ENCODE measurements at regions not wholly inside any gene's neighbourhood (a gene's known extent, or its start where the extent isn't known, plus 50 kb on each side); places are given as distances from the start of the nearest gene placed in this dataset.

DNA sequence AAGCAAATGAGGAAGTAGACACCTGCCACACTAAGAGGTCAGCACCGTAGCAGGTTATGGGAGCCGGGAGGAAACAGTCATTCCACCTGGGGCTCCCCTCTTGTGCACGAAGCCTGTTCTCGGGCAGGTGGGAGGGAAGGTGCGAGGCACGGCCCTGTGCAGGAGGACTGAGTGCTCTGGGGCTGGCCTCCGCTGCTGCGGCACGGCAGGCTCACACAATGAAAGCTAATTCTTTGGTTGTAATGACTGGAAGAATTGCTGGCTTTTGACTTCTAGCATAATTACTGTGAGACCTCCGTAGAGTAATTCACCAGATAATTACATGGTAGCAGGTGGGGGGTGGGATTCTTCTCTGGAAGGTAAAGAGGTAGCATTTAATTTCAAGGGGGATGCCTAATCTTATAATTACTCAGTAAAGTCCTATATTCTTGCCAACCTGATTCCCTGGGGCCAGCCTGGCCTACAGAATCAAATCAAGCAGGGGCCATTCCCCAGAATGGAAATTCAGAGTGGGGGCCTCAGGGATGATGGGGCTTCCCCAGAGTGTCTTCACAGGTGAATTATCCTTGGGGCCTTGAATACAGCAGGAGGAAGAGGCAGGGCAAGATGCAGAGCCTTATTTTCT lies 129.1 kb downstream of the TPRA1 start:
- Histone ChIP-seq H3K27ac (no peak overlapping the region), H3K4me1 (ENCODE audit: low read depth, poor library complexity, severe bottlenecking) (no peaks in the 10 kb centered on the region), H3K9ac (no peak overlapping the region), H3K79me2 (ENCODE audit: insufficient read depth, low read depth) (no peaks in the 10 kb centered on the region), H3K36me3 (ENCODE audit: insufficient read depth) (no peaks in the 10 kb centered on the region), H3K4me2 (no peak overlapping the region), H2AFZ (ENCODE audit: low read depth) (no peak overlapping the region), H4K20me1 (ENCODE audit: insufficient read depth) (no peaks in the 10 kb centered on the region), H3K27me3 (ENCODE audit: insufficient read depth, low read depth) (peaks cover 8% of the 10 kb centered on the region), H3K4me3 (IDR thresholded peaks at IDR 0.05; ENCODE audit: insufficient read depth, low read depth, low read length) (no peak overlapping the region)
- TF ChIP-seq, protein P1, sequence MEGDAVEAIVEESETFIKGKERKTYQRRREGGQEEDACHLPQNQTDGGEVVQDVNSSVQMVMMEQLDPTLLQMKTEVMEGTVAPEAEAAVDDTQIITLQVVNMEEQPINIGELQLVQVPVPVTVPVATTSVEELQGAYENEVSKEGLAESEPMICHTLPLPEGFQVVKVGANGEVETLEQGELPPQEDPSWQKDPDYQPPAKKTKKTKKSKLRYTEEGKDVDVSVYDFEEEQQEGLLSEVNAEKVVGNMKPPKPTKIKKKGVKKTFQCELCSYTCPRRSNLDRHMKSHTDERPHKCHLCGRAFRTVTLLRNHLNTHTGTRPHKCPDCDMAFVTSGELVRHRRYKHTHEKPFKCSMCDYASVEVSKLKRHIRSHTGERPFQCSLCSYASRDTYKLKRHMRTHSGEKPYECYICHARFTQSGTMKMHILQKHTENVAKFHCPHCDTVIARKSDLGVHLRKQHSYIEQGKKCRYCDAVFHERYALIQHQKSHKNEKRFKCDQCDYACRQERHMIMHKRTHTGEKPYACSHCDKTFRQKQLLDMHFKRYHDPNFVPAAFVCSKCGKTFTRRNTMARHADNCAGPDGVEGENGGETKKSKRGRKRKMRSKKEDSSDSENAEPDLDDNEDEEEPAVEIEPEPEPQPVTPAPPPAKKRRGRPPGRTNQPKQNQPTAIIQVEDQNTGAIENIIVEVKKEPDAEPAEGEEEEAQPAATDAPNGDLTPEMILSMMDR (conservative IDR thresholded peaks at IDR 0.05; ENCODE audit: low read depth, low read length): no peak

DNA sequence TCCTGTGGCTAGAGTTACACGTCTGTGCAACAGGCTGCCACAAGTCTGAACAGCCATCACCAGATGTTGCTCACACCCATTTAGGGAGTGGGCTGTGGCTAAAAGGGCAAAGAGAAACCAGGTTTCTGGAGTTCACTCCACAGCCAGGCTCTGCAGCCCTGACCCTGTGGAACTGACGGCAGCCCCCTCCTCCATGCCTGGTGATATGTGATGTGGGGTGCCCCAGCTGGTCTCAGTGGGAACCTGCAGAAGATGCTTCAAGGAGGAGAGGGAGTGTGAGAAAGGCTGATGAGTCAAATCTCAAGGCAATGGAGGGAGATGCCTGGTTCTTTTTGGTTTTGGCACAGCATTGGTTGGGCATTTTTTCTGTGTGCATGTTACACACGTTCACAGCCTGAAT lies 130.6 kb downstream of the TPRA1 start:
- Histone ChIP-seq H3K4me1 (ENCODE audit: low read depth, poor library complexity, severe bottlenecking) (peaks cover 4% of the 10 kb centered on the region), H3K79me2 (ENCODE audit: insufficient read depth, low read depth) (no peaks in the 10 kb centered on the region), H3K36me3 (ENCODE audit: insufficient read depth) (no peaks in the 10 kb centered on the region), H4K20me1 (ENCODE audit: insufficient read depth) (no peaks in the 10 kb centered on the region), H3K27me3 (ENCODE audit: insufficient read depth, low read depth) (peaks cover 15% of the 10 kb centered on the region), H3K9ac (no peak overlapping the region), H3K27ac (no peak overlapping the region), H2AFZ (ENCODE audit: low read depth) (no peak overlapping the region), H3K4me3 (IDR thresholded peaks at IDR 0.05; ENCODE audit: insufficient read depth, low read depth, low read length) (no peak overlapping the region), H3K4me2 (no peak overlapping the region)
- TF ChIP-seq, protein P1 (conservative IDR thresholded peaks at IDR 0.05; ENCODE audit: low read depth, low read length): no peak

GRCh38 chr3:127458696-127459604 lies 131.6 kb downstream of the TPRA1 start:
- no peak overlapping the region for H3K4me3 ChIP-seq (IDR thresholded peaks at IDR 0.05; ENCODE audit: insufficient read depth, low read depth, low read length)
- H3K36me3 ChIP-seq (ENCODE audit: insufficient read depth): no peaks in the 10 kb centered on the region
- peaks cover 4% of the 10 kb centered on the region for H3K4me1 ChIP-seq (ENCODE audit: low read depth, poor library complexity, severe bottlenecking)
- no peak overlapping the region for H3K4me2 ChIP-seq
- no peak overlapping the region for H3K9ac ChIP-seq
- H3K79me2 ChIP-seq (ENCODE audit: insufficient read depth, low read depth): no peaks in the 10 kb centered on the region
- no peaks in the 10 kb centered on the region for H4K20me1 ChIP-seq (ENCODE audit: insufficient read depth)
- TF ChIP-seq, protein P1 (conservative IDR thresholded peaks at IDR 0.05; ENCODE audit: low read depth, low read length): no peak
- no peak overlapping the region for H3K27ac ChIP-seq
- no peak overlapping the region for H2AFZ ChIP-seq (ENCODE audit: low read depth)
- H3K27me3 ChIP-seq (ENCODE audit: insufficient read depth, low read depth): peaks cover 15% of the 10 kb centered on the region

- no peak overlapping the region for H3K27ac ChIP-seq
- no peaks in the 10 kb centered on the region for H3K36me3 ChIP-seq (ENCODE audit: insufficient read depth)
- H2AFZ ChIP-seq (ENCODE audit: low read depth): no peak overlapping the region
- TF ChIP-seq, protein P1 (conservative IDR thresholded peaks at IDR 0.05; ENCODE audit: low read depth, low read length): no peak
- H3K79me2 ChIP-seq (ENCODE audit: insufficient read depth, low read depth): no peaks in the 10 kb centered on the region
- no peak overlapping the region for H3K9ac ChIP-seq
- H3K27me3 ChIP-seq (ENCODE audit: insufficient read depth, low read depth): peaks cover 15% of the 10 kb centered on the region
- no peaks in the 10 kb centered on the region for H4K20me1 ChIP-seq (ENCODE audit: insufficient read depth)
- H3K4me3 ChIP-seq (IDR thresholded peaks at IDR 0.05; ENCODE audit: insufficient read depth, low read depth, low read length): no peak overlapping the region
- peaks cover 4% of the 10 kb centered on the region for H3K4me1 ChIP-seq (ENCODE audit: low read depth, poor library complexity, severe bottlenecking)
- no peak overlapping the region for H3K4me2 ChIP-seq
These were observed 132.9 kb downstream of the TPRA1 start for GRCh38 chr3:127457546-127458145.
